GM13977 (cell line): ENCODE measurements at regions not wholly inside any gene's neighbourhood (a gene's known extent, or its start where the extent isn't known, plus 50 kb on each side); places are given as distances from the start of the nearest gene placed in this dataset.
A peak's percentile ranks its signal among the peaks of the same experiment; 100 is the strongest.

Experiments used
- DNase-seq: peaks from one replicate; pipeline ENCODE4 v3.0.0; 2012; ENCODE audit warnings: low spot score
- in situ Hi-C: fragments of 300-500 bp; cut with MboI; formaldehyde crosslinking; loops from one replicate; pipeline ENCODE4 v1.12.0; 2022; ENCODE audit warnings: low sequenced_read_pairs, low pct_unique_long_range_greater_than_20kb, mixed read lengths, inconsistent platforms; ENCODE audit not compliant: unreplicated experiment
- TF ChIP-seq, protein P1 (sequence below): IDR thresholded peaks from 2 replicates; pipeline ENCODE4 v1.5.1; 2012; ENCODE audit warnings: mild to moderate bottlenecking, control low read depth; ENCODE audit not compliant: insufficient read depth; ENCODE audit errors: extremely low read depth, missing control alignments

DNA sequence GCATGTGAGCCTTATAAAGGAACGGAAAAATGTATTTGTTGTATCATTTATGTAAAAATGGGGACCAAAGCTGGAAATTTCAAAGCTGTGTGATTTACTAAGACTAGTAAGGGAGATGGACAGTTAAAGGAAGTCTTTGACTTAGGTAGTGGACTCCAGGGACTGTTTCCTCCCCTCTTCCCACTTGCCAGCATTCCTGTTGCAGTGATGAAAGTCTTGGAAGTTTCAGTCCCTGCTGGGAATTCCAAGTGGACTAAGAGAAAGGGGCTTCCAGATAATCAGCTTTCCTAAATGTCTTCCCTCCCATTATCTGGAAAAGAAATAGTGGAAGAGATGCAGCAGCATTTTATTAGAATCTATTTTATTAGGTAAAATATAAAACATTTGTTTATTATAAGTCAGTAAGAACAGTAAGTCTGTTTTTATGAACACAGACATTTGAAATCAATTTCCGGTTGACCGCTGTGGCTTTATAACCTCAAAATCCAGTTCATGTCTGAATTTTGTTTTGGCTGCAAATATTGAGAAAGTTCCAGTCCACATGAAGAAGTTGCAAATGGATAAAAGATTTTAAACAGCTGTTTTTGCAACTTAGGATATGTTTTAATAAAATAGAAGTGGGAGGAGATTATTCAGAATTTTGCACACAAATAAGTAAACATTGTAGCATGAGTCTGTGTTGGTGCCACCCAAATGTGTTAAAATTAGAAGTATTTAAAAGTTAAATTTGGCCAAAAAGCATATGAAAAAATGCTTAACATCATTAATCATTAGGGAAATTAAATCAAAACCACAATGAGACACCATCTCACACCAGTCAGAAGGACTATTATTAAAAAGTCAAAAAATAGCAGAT, 141.8 kb downstream of the IL20RB start:
- in situ Hi-C loops, result loop anchor here (25.0 kb wide), 1 partner anchor 838 kb away; no protein-coding TSS in a partner anchor
- TF ChIP-seq, protein P1, sequence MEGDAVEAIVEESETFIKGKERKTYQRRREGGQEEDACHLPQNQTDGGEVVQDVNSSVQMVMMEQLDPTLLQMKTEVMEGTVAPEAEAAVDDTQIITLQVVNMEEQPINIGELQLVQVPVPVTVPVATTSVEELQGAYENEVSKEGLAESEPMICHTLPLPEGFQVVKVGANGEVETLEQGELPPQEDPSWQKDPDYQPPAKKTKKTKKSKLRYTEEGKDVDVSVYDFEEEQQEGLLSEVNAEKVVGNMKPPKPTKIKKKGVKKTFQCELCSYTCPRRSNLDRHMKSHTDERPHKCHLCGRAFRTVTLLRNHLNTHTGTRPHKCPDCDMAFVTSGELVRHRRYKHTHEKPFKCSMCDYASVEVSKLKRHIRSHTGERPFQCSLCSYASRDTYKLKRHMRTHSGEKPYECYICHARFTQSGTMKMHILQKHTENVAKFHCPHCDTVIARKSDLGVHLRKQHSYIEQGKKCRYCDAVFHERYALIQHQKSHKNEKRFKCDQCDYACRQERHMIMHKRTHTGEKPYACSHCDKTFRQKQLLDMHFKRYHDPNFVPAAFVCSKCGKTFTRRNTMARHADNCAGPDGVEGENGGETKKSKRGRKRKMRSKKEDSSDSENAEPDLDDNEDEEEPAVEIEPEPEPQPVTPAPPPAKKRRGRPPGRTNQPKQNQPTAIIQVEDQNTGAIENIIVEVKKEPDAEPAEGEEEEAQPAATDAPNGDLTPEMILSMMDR, result no peak

GRCh38 chr3:137100326-137100725, 142.5 kb downstream of the IL20RB start:
- DNase-seq, result no peak
- TF ChIP-seq, protein P1, result no peak
- in situ Hi-C loops, result loop anchor here (25.0 kb wide), 1 partner anchor 837 kb away; no protein-coding TSS in a partner anchor

More for the DNA sequence above, 141.8 kb downstream of the IL20RB start:
- DNase-seq, result no peak

DNA sequence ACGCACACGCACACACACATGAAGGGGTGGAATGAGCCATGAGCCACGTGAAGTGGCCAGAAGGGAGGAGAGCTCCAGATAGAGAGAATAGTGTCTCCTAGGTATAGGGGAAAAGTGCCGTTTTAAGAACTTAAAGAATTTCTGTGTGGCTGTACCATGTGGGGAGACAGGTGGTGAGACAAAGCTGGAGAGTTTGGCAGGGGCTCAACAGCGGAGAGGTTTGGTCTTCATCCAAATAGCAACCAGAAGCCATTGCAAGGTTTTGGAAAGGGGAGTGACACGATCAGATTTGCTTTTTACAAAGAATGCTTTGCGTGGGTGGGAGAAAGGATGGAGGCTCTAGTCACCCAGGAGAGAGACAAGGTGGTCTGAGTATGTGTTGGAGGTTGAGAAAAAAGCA, 146.0 kb downstream of the IL20RB start:
- in situ Hi-C loops, result loop anchor here (25.0 kb wide), 1 partner anchor 834 kb away; no protein-coding TSS in a partner anchor
- DNase-seq, result no peak
- TF ChIP-seq, protein P1, result no peak

DNA sequence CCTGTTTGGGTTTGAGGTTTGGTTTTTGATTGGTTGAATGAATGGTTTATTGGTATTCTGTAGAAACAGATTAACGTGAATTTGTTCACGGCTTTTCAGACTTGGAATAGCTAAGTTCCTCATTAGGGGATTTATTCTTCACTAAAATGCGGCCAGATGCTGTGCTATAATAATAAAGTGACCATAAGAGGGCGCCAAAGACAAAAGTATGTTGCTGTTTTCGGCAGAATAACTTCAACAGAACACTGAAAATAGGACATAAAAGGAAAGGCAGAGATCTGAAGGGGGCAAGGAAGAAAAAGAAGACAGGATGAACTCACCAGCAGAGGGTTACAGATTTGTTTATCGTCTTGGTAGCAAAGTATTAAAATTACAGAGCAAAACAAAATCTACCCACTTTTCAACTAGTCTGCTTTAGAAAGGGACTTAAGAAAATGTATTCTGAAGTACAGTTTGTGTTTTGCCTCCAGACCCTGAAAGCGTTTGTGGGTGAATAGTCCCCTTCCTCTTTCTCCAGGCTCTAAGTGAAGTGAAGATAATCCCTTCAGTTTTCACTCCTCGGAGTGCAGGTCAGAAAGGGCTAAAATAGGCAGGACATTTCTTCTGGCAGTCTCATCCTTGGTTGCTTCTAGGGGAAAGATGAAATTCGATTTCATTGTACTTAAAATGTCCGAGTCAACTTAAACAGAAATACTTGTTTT, 147.6 kb downstream of the IL20RB start:
- in situ Hi-C loops, result loop anchor here (25.0 kb wide), 1 partner anchor 832 kb away; no protein-coding TSS in a partner anchor
- DNase-seq, result peak; percentile 40
- TF ChIP-seq, protein P1, result peak; percentile 71

GRCh38 chr3:137106612-137107240, 148.9 kb downstream of the IL20RB start:
- in situ Hi-C loops, result loop anchor here (25.0 kb wide), 1 partner anchor 831 kb away; no protein-coding TSS in a partner anchor
- TF ChIP-seq, protein P1, result no peak
- DNase-seq, result no peak
